Right cardiac atrium (tissue), 5 donors: ENCODE measurements at regions not wholly inside any gene's neighbourhood (a gene's known extent, or its start where the extent isn't known, plus 50 kb on each side); places are given as distances from the start of the nearest gene placed in this dataset.
"Not testable (repeated sequence)": the region's sequence is repeated elsewhere in the genome, so short reads cannot be mapped to it uniquely, and the experiment has no call there.

Experiments
- ATAC-seq, 2 donors: fragments of 200-7000 bp; cut with Tn5 transposase; one replicate each; pipeline versions ENCODE4 v1.8.0 to v1.9.1; 2020; ENCODE audit warnings: moderate library complexity in 2 of 2, mild to moderate bottlenecking in 1 of 2
- DNase-seq, 3 donors: peaks; one replicate each; pipeline ENCODE4 v3.0.0-alpha.2; 2020
- H3K27ac ChIP-seq: one replicate; pipeline ENCODE4 v1.5.1; 2013; ENCODE audit warnings: mild to moderate bottlenecking, low read length, control low read depth, moderate library complexity
- H3K27me3 ChIP-seq: one replicate; pipeline ENCODE4 v1.6.1; 2013; ENCODE audit not compliant: control insufficient read depth, insufficient read depth
- H3K4me1 ChIP-seq: one replicate; pipeline ENCODE4 v1.6.1; 2013; ENCODE audit warnings: low read length; ENCODE audit not compliant: control insufficient read depth, insufficient read depth
- H3K4me3 ChIP-seq: one replicate; pipeline ENCODE4 v1.5.1; 2013; ENCODE audit warnings: low read length, control low read depth
- H3K9me3 ChIP-seq: one replicate; pipeline ENCODE4 v1.6.1; 2013; ENCODE audit warnings: low read length; ENCODE audit not compliant: control insufficient read depth
- WGBS: extraction: QIAGEN DNeasy Blood & Tissue Kit; methylation state at CpG from one replicate; pipeline ENCODE4 v1.1.7; 2013; 5-methylcytosine and 5-hydroxymethylcytosine counted together
- intact Hi-C, 4 donors: fragments of 100-400 bp; cut with DNase I; formaldehyde crosslinking; loops; one replicate each; pipeline versions ENCODE4 v1.11.0 to v1.14.0; 2022 to 2023
- donor health status: healthy with polysubstance abuse.
- donor health status: DM: no; HTN: yes; CAD: no.
- donor health status: DM: no; HTN: no; CAD: no.
- donor health status: DM: no; HTN: yes; CAD: no; lungs with severe emphysema.
- donor health status: DM: yes; HTN: yes; CAD: no.

DNA sequence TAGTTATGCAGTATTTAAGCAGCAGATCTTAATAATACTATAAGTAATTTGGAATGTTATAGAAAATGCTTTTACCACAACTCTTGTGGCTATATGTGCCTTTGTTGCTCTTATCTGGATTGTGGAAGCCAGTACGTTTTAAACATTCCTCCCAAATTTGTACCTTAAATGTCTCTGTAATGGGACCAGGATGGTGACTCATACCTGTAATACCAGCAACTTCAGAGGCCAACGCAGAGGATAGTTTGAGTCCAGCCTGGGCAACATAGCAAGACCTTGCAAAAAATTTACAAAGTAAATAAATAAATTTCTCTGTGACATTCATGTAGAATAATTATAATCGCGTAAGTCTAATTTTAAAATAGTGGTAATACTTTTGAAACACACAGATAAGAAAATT is 283.1 kb downstream of the POM121L12 start:
- no peak overlapping the region for H3K4me3 ChIP-seq
- H3K9me3 ChIP-seq, result no peaks in the 10 kb centered on the region
- WGBS, result 82% methylated on average over 4 of the region's 4 CpGs
- no peak for ATAC-seq
- no peak for DNase-seq
- H3K27me3 ChIP-seq, result no peaks in the 10 kb centered on the region
- intact Hi-C loops, result no loop called here
- no peak overlapping the region for H3K27ac ChIP-seq
- H3K4me1 ChIP-seq, result no peaks in the 10 kb centered on the region

DNA sequence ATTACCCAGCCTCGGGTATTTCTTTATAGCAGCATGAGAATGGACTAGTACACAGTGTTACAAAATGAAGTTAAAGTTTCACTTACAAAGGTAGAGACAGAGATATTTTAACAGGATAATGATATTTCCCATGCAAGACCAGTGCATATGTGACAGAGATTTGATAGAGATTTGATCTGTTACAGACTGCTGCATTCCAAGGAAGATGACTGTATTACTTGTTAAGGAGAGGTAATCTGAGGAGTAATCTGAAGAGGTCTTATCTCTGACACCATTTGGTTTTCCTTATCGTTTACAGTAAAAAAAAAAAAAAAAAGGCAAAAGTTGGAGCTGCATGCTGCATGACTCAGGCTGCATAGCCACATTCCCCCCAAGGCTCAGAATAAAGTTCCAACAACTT is 289.6 kb downstream of the POM121L12 start:
- Histone ChIP-seq H3K27ac (no peak overlapping the region), H3K4me3 (no peak overlapping the region), H3K4me1 (no peaks in the 10 kb centered on the region), H3K9me3 (no peaks in the 10 kb centered on the region), H3K27me3 (no peaks in the 10 kb centered on the region)
- WGBS, result 31% methylated on average over 2 of the region's 2 CpGs
- ATAC-seq, result no peak
- intact Hi-C loops, result no loop called here
- no peak for DNase-seq

DNA sequence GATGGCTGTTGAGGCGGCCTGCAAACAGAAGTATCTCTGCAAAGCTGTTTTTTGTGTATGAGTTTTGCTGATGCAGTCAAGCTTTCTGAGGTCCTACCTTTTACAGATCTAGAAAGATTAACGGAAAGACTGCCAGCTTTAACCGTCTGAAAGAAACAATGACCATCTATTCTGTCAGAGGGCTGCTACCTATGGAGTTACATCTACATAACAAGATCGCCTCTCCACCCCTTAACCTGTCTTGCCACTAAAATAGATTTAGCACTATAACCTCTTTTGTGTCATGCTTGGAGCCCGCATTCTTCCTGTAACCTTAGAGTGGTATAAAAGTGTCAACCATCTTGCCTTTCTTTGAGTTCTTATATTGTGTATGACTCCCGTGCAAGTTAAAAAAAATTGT is 291.2 kb downstream of the POM121L12 start:
- ATAC-seq (no peak), DNase-seq (no peak)
- Histone ChIP-seq H3K27me3 (no peaks in the 10 kb centered on the region), H3K4me3 (no peak overlapping the region), H3K9me3 (no peaks in the 10 kb centered on the region), H3K27ac (no peak overlapping the region), H3K4me1 (no peaks in the 10 kb centered on the region)
- 71% methylated on average over 6 of the region's 6 CpGs for WGBS
- intact Hi-C loops, result no loop called here

DNA sequence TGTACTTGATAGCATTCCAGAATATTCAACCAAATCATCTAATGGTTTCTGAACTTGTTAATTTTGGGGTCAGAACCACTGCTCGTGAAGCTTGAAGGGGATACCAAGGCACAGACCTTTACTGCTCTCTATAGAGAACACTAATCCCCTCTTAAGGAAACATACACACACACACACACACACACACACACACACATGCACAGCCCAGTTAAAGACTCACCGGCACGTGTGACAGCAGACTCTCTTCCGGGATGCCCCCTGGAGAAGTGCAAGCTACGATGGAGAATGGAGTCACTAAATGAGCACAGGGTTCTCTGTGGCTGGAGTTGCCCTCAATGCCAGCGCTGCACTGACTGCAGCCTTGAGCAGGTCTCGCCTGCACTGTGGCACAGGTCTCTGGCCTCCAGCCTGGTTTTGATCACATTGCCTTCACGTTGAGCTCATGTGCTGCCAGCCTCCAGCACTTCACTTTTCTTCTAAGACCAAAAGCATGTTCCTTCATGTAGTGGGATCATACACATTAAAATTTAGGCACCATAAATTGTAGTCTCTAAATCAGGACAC is 300.8 kb downstream of the POM121L12 start:
- Histone ChIP-seq H3K27ac (no peak overlapping the region), H3K4me1 (no peaks in the 10 kb centered on the region), H3K9me3 (no peaks in the 10 kb centered on the region), H3K4me3 (no peak overlapping the region), H3K27me3 (no peaks in the 10 kb centered on the region)
- ATAC-seq (no peak), DNase-seq (peak in 2 of 3 donors; percentile 9 to 17)
- WGBS, result 90% methylated on average over 8 of the region's 8 CpGs
- intact Hi-C loops, result no loop called here

DNA sequence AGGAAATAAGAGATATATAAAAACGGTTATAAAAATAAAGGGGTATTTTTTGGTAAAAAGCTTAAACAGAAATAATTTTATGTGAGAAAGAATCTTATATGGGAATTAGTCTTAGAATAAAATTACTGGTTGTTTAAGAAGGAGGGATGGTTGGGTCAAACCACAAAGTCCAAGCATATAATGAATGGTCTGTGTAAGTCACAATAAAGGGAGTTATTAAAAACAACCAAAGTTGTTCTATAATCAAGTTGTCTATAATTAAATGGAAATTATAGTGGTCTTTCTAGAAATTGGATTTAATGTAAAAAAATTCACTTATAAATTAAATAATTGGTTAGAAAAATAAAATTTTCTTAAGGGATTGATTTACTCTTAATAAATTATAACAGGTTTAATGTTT is 304.8 kb downstream of the POM121L12 start:
- Histone ChIP-seq H3K27me3 (no peaks in the 10 kb centered on the region), H3K9me3 (no peaks in the 10 kb centered on the region), H3K4me3 (no peak overlapping the region), H3K4me1 (no peaks in the 10 kb centered on the region), H3K27ac (no peak overlapping the region)
- intact Hi-C loops, result no loop called here
- DNase-seq, result no peak
- ATAC-seq, result no peak
- WGBS, result 92% methylated on average over 1 of the region's 1 CpG

DNA sequence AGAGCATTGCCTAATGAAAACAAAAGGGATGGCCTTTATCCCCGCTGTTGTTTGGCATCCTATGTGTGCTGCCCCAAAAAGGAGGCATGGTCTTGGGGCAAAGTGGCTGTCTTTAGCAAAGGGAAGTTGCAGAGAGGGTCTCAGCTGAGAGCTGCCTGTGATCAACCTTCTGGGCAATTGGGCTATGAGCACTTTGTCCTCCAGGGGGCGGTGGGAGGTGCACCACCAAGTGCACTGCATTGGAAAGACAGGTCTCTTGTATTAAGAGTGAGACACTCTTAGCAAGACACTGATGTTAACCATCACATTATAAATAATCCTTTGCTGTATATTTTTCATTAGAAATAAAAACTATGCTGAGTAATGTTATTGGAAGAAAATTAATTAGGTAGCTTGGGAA is 314.8 kb downstream of the POM121L12 start:
- no peak overlapping the region for H3K4me3 ChIP-seq
- 32% methylated on average over 2 of the region's 2 CpGs for whole genome bisulfite sequencing
- peak in 2 of 3 donors; percentile 61 to 63 for DNase-seq
- no peak overlapping the region for H3K27ac ChIP-seq
- ATAC-seq, result no peak
- H3K27me3 ChIP-seq, result no peaks in the 10 kb centered on the region
- no peaks in the 10 kb centered on the region for H3K4me1 ChIP-seq
- H3K9me3 ChIP-seq, result no peaks in the 10 kb centered on the region
- intact Hi-C loops, result no loop called here

DNA sequence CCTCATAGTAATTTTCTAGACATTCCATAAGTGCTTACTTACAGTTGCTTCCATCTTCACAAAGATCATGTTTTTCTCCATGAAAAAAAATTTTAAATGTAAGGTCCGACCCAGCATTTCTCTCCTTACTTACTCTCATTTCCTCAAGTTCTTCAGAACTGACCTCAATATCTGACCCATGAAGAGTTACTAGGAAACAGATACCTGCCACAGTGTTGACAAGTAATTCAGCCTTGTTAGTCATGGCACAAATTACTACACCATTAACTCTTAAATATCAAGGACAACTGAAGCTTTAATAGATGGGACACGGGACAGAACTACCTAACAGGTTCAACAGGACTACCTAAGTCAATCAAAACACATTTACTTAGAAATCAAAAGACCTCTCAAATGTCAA is 316.2 kb downstream of the POM121L12 start:
- Histone ChIP-seq H3K27me3 (no peaks in the 10 kb centered on the region), H3K27ac (no peak overlapping the region), H3K4me3 (no peak overlapping the region), H3K4me1 (no peaks in the 10 kb centered on the region), H3K9me3 (no peaks in the 10 kb centered on the region)
- ATAC-seq (no peak), DNase-seq (no peak)
- 65% methylated on average over 2 of the region's 2 CpGs for WGBS
- intact Hi-C loops, result no loop called here

DNA sequence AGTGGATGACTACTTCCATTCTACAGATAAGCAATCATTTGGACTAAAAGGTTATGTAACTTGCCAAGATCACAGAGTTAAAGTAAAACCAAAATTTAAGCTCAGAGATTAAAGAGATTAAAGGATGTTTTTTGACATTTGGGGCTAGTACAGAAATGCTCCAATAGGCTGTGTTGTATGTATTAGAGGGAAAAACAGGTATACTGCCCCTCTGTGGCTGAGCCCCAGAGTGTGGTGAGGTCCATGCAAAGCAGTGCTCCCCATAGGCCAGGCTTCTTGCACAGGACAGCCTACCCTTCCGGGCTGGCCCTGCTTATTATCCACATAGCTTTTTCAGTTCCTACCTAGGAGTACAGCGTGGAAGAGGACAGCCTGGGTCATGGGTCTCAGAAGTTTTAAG is 322.8 kb downstream of the POM121L12 start:
- Histone ChIP-seq H3K4me1 (no peaks in the 10 kb centered on the region), H3K27me3 (no peaks in the 10 kb centered on the region), H3K9me3 (no peaks in the 10 kb centered on the region), H3K27ac (no peak overlapping the region), H3K4me3 (no peak overlapping the region)
- ATAC-seq, result peak; percentile 32 to 62
- peak in 2 of 3 donors; percentile 10 to 29 for DNase-seq
- intact Hi-C loops, result no loop called here
- WGBS, result 77% methylated on average over 2 of the region's 2 CpGs

DNA sequence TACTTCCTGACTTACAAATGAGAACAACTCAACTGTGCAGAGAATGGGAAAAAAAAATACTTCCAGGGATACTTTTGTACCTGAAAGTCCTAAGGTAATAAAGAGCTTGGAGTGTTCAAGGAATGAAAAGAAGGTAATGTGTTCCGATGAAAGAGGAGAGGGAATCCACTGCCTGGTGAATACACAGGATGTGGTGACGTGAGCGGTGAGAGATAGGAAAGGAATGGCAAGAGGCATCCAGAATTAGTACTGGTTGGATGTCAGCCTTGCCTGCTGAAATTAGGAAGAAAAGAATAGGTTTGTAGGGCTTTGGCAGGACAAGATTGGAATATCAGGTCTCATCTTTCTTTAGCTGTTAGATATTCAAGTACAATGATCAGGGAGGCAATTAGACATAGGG is 347.7 kb downstream of the POM121L12 start:
- no peak for DNase-seq
- peak in 1 of 2 donors; percentile 79 for ATAC-seq
- no peaks in the 10 kb centered on the region for H3K4me1 ChIP-seq
- no peaks in the 10 kb centered on the region for H3K9me3 ChIP-seq
- H3K4me3 ChIP-seq, result no peak overlapping the region
- H3K27ac ChIP-seq, result no peak overlapping the region
- intact Hi-C loops, result no loop called here
- H3K27me3 ChIP-seq, result no peaks in the 10 kb centered on the region
- 41% methylated on average over 3 of the region's 3 CpGs for WGBS

DNA sequence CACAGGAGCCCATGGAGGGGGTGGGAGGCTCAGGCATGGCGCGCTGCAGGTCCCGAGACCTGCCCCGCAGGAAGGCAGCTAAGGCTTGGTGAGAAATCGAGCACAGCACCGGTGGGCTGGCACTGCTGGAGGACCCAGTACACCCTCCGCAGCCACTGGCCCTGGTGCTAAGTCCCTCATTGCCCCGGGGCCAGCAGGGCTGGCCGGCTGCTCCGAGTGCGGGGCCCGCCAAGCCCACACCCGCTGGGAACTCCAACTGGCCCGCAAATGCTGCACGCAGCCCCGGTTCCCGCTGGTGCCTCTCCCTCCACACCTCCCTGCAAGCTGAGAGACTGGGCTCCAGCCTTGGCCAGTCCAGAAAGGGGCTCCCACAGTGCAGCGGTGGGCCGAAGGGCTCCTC is 349.8 kb downstream of the POM121L12 start:
- H3K4me3 ChIP-seq, intact Hi-C loops, H3K27me3 ChIP-seq, H3K4me1 ChIP-seq, ATAC-seq, H3K9me3 ChIP-seq, H3K27ac ChIP-seq: not testable (repeated sequence)
- 93% methylated on average over 19 of the region's 19 CpGs for WGBS
- DNase-seq, result peak in 1 of 3 donors; percentile 42

DNA sequence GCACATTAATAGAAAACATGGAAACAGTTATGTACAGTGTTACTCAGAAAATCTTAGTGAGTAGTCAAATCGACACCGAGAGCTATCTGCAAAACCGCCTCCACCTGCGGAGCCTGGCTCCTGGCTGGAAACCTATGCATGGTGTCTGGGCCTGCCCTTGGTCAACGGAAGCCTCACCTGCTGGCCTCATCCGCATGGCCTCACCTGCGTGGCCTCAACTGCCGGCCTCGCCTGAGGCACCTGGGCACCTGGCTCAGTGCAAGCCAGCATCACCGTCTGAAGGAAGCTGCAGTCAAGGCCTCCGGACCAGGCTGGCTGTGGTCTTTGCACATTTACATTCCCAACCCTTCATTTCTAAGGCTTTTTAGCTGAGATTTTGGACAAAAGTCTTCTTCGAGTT is 352.1 kb downstream of the POM121L12 start:
- 91% methylated on average over 12 of the region's 12 CpGs for WGBS
- Histone ChIP-seq H3K4me3 (no peak overlapping the region), H3K27me3 (no peaks in the 10 kb centered on the region), H3K9me3 (no peaks in the 10 kb centered on the region), H3K4me1 (no peaks in the 10 kb centered on the region), H3K27ac (no peak overlapping the region)
- no peak for ATAC-seq
- no peak for DNase-seq
- intact Hi-C loops, result no loop called here

DNA sequence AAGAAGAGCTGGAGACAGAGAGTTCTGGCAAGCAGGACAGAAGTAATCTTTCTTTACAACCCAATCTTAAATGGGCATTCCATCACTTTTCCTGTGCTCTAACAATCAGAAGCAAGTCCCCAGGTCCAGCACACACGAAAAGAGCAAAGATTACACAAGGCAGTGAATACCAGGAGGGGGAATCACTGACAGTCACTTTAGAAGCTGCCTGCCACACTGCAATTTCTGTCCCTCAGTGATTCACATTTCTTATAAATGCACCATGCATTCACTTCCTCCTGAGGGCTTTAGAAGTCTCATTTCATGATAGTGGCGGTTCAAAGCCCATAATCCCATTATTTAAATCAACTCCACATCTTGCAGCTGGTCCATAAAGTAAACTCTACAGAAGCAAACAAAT is 362.5 kb downstream of the POM121L12 start:
- 79% methylated on average over 2 of the region's 2 CpGs for WGBS
- no peak for ATAC-seq

More for the DNA sequence above, 362.5 kb downstream of the POM121L12 start:
- no peak overlapping the region for H3K27ac ChIP-seq
- no peaks in the 10 kb centered on the region for H3K27me3 ChIP-seq
- no peaks in the 10 kb centered on the region for H3K4me1 ChIP-seq
- DNase-seq, result no peak
- no peaks in the 10 kb centered on the region for H3K9me3 ChIP-seq
- intact Hi-C loops, result no loop called here
- H3K4me3 ChIP-seq, result no peak overlapping the region
